H1 (cell line): ENCODE measurements at regions not wholly inside any gene's neighbourhood (a gene's known extent, or its start where the extent isn't known, plus 50 kb on each side); places are given as distances from the start of the nearest gene placed in this dataset.

ENCODE experiments used
- CTCF ChIA-PET: fragments of 300-600 bp; sonication (Branson Sonifier 250); formaldehyde crosslinking; loops from one replicate; lab custom pipeline; 2021; ENCODE audit not compliant: partially characterized antibody; lab: Charles Lee
- POLR2A ChIA-PET: fragments of 300-600 bp; sonication (Branson Sonifier 250); formaldehyde crosslinking; loops from one replicate; lab custom pipeline; 2021; ENCODE audit warnings: inconsistent platforms; ENCODE audit not compliant: partially characterized antibody; lab: Charles Lee
- DNase-seq, 2 experiments: peaks; one replicate each; pipeline versions ENCODE4 v3.0.0 to v3.0.0-alpha.2; 2010 to 2022; ENCODE audit warnings: low spot score in 2 of 2, low read depth in 1 of 2, mixed read lengths in 1 of 2
- FAIRE-seq: peaks from 2 replicates; lab custom pipeline; 2011; peaks lifted over from hg19 to GRCh38; lab: Jason Lieb, UNC
- H2AFZ ChIP-seq: 2 replicates; pipeline ENCODE4 v1.8.1; 2012; ENCODE audit warnings: low read length, inconsistent platforms
- H2AK5ac ChIP-seq: 2 replicates; pipeline ENCODE4 v1.6.1; 2013; ENCODE audit warnings: low read depth, low read length
- H2BK120ac ChIP-seq: replicated peaks from 2 replicates; pipeline ENCODE3; 2013; ENCODE audit warnings: low read depth, low read length, inconsistent platforms
- H2BK12ac ChIP-seq: 2 replicates; pipeline ENCODE4 v1.6.1; 2013; ENCODE audit warnings: low read depth, low read length
- H2BK15ac ChIP-seq: 2 replicates; pipeline ENCODE4 v1.6.1; 2013; ENCODE audit warnings: low read length
- H2BK20ac ChIP-seq: 2 replicates; pipeline ENCODE4 v1.6.1; 2013; ENCODE audit warnings: low read length
- H2BK5ac ChIP-seq: 2 replicates; pipeline ENCODE4 v1.6.1; 2013; ENCODE audit warnings: low read depth, low read length
- H3K14ac ChIP-seq: 2 replicates; pipeline ENCODE4 v1.6.1; 2013; ENCODE audit warnings: inconsistent platforms; ENCODE audit not compliant: insufficient read length
- H3K18ac ChIP-seq: 2 replicates; pipeline ENCODE4 v1.6.1; 2013; ENCODE audit warnings: low read length; ENCODE audit errors: extremely low read depth
- H3K23ac ChIP-seq: 2 replicates; pipeline ENCODE4 v1.6.1; 2013; ENCODE audit warnings: inconsistent platforms; ENCODE audit not compliant: insufficient read length
- H3K23me2 ChIP-seq: 2 replicates; pipeline ENCODE4 v1.6.1; 2013; ENCODE audit warnings: low read depth, low read length
- H3K27ac ChIP-seq: 2 replicates; pipeline ENCODE4 v1.6.1; 2011; ENCODE audit warnings: low read depth, low read length, inconsistent platforms
- H3K27me3 ChIP-seq, 4 experiments: replicated peaks in 1 of 4; 1 replicate in 1 of 4; 2 replicates in 3 of 4; pipeline versions ENCODE4 v1.6.1 to v1.8.1; 2011 to 2013; ENCODE audit warnings: low read length in 3 of 4, mild to moderate bottlenecking in 3 of 4, inconsistent platforms in 2 of 4, mixed read lengths in 2 of 4, moderate library complexity in 1 of 4; ENCODE audit not compliant: control insufficient read depth in 3 of 4, insufficient read depth in 3 of 4; ENCODE audit errors: extremely low read depth in 1 of 4
- H3K36me3 ChIP-seq, 4 experiments: 2 replicates each; pipeline versions ENCODE4 v1.6.1 to v1.8.1; 2011 to 2013; ENCODE audit warnings: mild to moderate bottlenecking in 4 of 4, low read length in 3 of 4, moderate library complexity in 2 of 4, control low read depth in 1 of 4, inconsistent platforms in 1 of 4; ENCODE audit not compliant: insufficient read depth in 4 of 4, control insufficient read depth in 2 of 4
- H3K4ac ChIP-seq: replicated peaks from 2 replicates; pipeline ENCODE3; 2013; ENCODE audit warnings: low read length, low read depth, mixed read lengths, inconsistent platforms; ENCODE audit not compliant: insufficient read length
- H3K4me1 ChIP-seq, 4 experiments: replicated peaks in 1 of 4; 1 replicate in 1 of 4; 2 replicates in 3 of 4; pipeline versions ENCODE4 v1.6.1 to v1.8.1; 2011 to 2013; ENCODE audit warnings: low read length in 3 of 4, inconsistent platforms in 2 of 4, mixed read lengths in 1 of 4; ENCODE audit not compliant: insufficient read depth in 4 of 4, control insufficient read depth in 3 of 4
- H3K4me2 ChIP-seq, 2 experiments: 2 replicates each; pipeline versions ENCODE4 v1.6.1 to v1.8.1; 2011 to 2013; ENCODE audit warnings: low read depth in 2 of 2, low read length in 2 of 2, control low read depth in 1 of 2, inconsistent platforms in 1 of 2, mild to moderate bottlenecking in 1 of 2; ENCODE audit not compliant: insufficient read depth in 1 of 2
- H3K4me3 ChIP-seq, 4 experiments: fragments of 200-600, 300-600 bp in 1 of 4; sonication (generic), shearing (Covaris generic), sonication (Bioruptor Twin) in 1 of 4; 2 replicates each; pipeline versions ENCODE4 v1.5.1 to v1.8.1; 2011 to 2016; ENCODE audit warnings: low read length in 4 of 4, low read depth in 3 of 4, control low read depth in 2 of 4, inconsistent platforms in 2 of 4, mild to moderate bottlenecking in 2 of 4, mixed read lengths in 1 of 4, moderate library complexity in 1 of 4; ENCODE audit not compliant: insufficient read depth in 2 of 4; ENCODE audit errors: extremely low read depth in 1 of 4
- H3K56ac ChIP-seq: replicated peaks from 2 replicates; pipeline ENCODE3; 2013; ENCODE audit warnings: low read depth, mild to moderate bottlenecking, mixed read lengths, low read length, inconsistent platforms; ENCODE audit not compliant: insufficient read length
- H3K79me1 ChIP-seq: 2 replicates; pipeline ENCODE4 v1.6.1; 2013; ENCODE audit warnings: low read depth, low read length, control low read depth
- H3K79me2 ChIP-seq, 2 experiments: 2 replicates each; pipeline versions ENCODE4 v1.6.1 to v1.8.1; 2012 to 2013; ENCODE audit warnings: low read length in 2 of 2, mild to moderate bottlenecking in 2 of 2, inconsistent platforms in 1 of 2; ENCODE audit not compliant: insufficient read depth in 2 of 2, control insufficient read depth in 1 of 2
- H3K9ac ChIP-seq, 4 experiments: replicated peaks in 1 of 4; 1 replicate in 1 of 4; 2 replicates in 3 of 4; pipeline versions ENCODE4 v1.6.1 to v1.8.1; 2011 to 2013; ENCODE audit warnings: low read depth in 3 of 4, low read length in 3 of 4, control low read depth in 2 of 4, mild to moderate bottlenecking in 2 of 4, moderate library complexity in 2 of 4, inconsistent platforms in 1 of 4; ENCODE audit errors: extremely low read depth in 1 of 4
- H3K9me3 ChIP-seq, 2 experiments: 2 replicates each; pipeline versions ENCODE4 v1.6.1 to v1.8.1; 2012 to 2013; ENCODE audit warnings: mild to moderate bottlenecking in 2 of 2, moderate library complexity in 2 of 2, control low read depth in 1 of 2, inconsistent platforms in 1 of 2, low read depth in 1 of 2, low read length in 1 of 2, mixed read lengths in 1 of 2; ENCODE audit not compliant: insufficient read depth in 2 of 2
- H4K20me1 ChIP-seq, 2 experiments: replicated peaks in 1 of 2; 2 replicates each; pipeline versions ENCODE3 to v1.8.1; 2011 to 2013; ENCODE audit warnings: inconsistent platforms in 2 of 2, low read length in 2 of 2, mild to moderate bottlenecking in 1 of 2; ENCODE audit not compliant: insufficient read depth in 2 of 2, control insufficient read depth in 1 of 2
- H4K5ac ChIP-seq: 2 replicates; pipeline ENCODE4 v1.6.1; 2013; ENCODE audit warnings: low read length, low read depth, mixed read lengths, inconsistent platforms; ENCODE audit not compliant: insufficient read length
- H4K8ac ChIP-seq: 2 replicates; pipeline ENCODE4 v1.8.0; 2013; ENCODE audit warnings: mild to moderate bottlenecking, moderate library complexity, low read length, inconsistent platforms; ENCODE audit not compliant: insufficient read depth; ENCODE audit errors: extremely low read depth
- H4K91ac ChIP-seq: replicated peaks from 2 replicates; pipeline ENCODE3; 2013; ENCODE audit warnings: low read length, mixed read lengths, inconsistent platforms; ENCODE audit not compliant: insufficient read length
- ASH2L ChIP-seq: fragments of 200-600, 300-600 bp; sonication (generic); IDR thresholded peaks from one replicate; pipeline ENCODE4 v1.7.1; 2017; ENCODE audit warnings: low read length
- BACH1 ChIP-seq: IDR thresholded peaks from 2 replicates; pipeline ENCODE4 v1.6.1; 2012; ENCODE audit warnings: low read length, improper control_type of control experiment
- BCL11A ChIP-seq, 2 experiments: IDR thresholded peaks; one replicate each; pipeline ENCODE4 v1.6.1; 2011; ENCODE audit warnings: low read depth in 2 of 2, low read length in 2 of 2, mild to moderate bottlenecking in 2 of 2
- CHD1 ChIP-seq: IDR thresholded peaks from 2 replicates; pipeline ENCODE4 v1.6.1; 2012; ENCODE audit warnings: low read depth, low read length, improper control_type of control experiment
- EZH2 ChIP-seq: fragments of 200-600 bp; sonication (generic); IDR thresholded peaks from 2 replicates; pipeline ENCODE4 v1.7.1; 2012; ENCODE audit warnings: low read depth, mild to moderate bottlenecking, moderate library complexity, low read length, inconsistent platforms; ENCODE audit not compliant: severe bottlenecking
- SIN3A ChIP-seq, 2 experiments: IDR thresholded peaks in 1 of 2; conservative IDR thresholded peaks in 1 of 2; 2 replicates each; pipeline ENCODE4 v1.6.1; 2011 to 2012; ENCODE audit warnings: low read length in 2 of 2, improper control_type of control experiment in 1 of 2, low read depth in 1 of 2, mild to moderate bottlenecking in 1 of 2
- SIRT6 ChIP-seq: IDR thresholded peaks from one replicate; pipeline ENCODE4 v1.7.1; 2012; ENCODE audit warnings: low read length, inconsistent platforms
- SP4 ChIP-seq: IDR thresholded peaks from 2 replicates; pipeline ENCODE4 v1.6.1; 2012; ENCODE audit warnings: low read length, inconsistent platforms
- TAF1 ChIP-seq: IDR thresholded peaks from 2 replicates; pipeline ENCODE4 v1.6.1; 2011; ENCODE audit warnings: mild to moderate bottlenecking, low read depth, low read length
- WGBS, 2 experiments: shearing (Covaris generic) in 1 of 2; methylation state at CpG; one replicate each; pipeline versions ENCODE4 v1.1.6 to v1.1.7; 2013 to 2015; ENCODE audit warnings: low lambda C conversion rate in 2 of 2, mixed read lengths in 2 of 2, inconsistent platforms in 1 of 2, low coverage in 1 of 2, missing lambda C conversion rate in 1 of 2; ENCODE audit not compliant: insufficient replicate concordance in 2 of 2, insufficient coverage in 1 of 2, insufficient read length in 1 of 2; ENCODE audit errors: extremely low coverage in 1 of 2, missing lambda C conversion rate in 1 of 2; 5-methylcytosine and 5-hydroxymethylcytosine counted together
- TF ChIP-seq, protein P1 (sequence below): IDR thresholded peaks from 2 replicates; pipeline ENCODE4 v1.6.1; 2011; ENCODE audit warnings: low read length, improper control_type of control experiment

DNA sequence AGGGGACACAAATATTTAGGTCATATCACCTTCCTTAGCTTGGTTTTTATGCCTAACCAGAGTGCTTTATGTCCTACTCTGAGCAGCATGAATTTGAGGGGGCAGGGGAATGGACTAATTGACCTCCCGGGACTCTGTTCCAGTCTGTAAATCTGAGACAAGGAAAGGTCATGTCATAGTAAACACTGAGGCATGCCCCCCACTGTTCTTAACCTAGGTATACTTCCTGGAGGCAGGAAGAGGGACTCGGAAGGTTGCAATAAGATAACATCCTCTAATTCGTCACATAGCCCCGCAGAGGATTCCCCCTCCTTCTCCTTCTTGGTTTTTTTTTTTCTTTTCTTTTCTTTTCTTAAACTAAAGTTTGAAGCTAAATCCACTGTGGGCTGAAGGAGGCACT, 540.3 kb upstream of the CADM1 start:
- Histone ChIP-seq H3K4me3 (no peak overlapping the region), H2BK12ac (no peak overlapping the region), H3K36me3 (no peaks in the 10 kb centered on the region), H4K5ac (no peak overlapping the region), H3K4me1 (peaks cover 0 to 5% (median 3%) of the 10 kb centered on the region in 4 experiments; a peak in 4 of 7 replicates), H3K9ac (no peak overlapping the region)
- CTCF ChIA-PET: interaction anchor here (0.6 to 1.6 kb wide), 2 partner anchors 54 to 243 kb away, joined by 3 read pairs; no protein-coding TSS in a partner anchor
- TF ChIP-seq EZH2 (no peak), BACH1 (no peak), SP4 (no peak), ASH2L (no peak), SIRT6 (no peak), TAF1 (no peak), SIN3A (conservative IDR thresholded peaks at IDR 0.05 in 1 of 2, IDR thresholded peaks at IDR 0.05 in 1 of 2; ENCODE audit: low read depth in 1 of 2, low read length in 2 of 2) (no peak), CHD1 (no peak), BCL11A (IDR thresholded peaks at IDR 0.05; ENCODE audit: low read depth in 2 of 2, low read length in 2 of 2) (no peak)
- TF ChIP-seq, protein P1, sequence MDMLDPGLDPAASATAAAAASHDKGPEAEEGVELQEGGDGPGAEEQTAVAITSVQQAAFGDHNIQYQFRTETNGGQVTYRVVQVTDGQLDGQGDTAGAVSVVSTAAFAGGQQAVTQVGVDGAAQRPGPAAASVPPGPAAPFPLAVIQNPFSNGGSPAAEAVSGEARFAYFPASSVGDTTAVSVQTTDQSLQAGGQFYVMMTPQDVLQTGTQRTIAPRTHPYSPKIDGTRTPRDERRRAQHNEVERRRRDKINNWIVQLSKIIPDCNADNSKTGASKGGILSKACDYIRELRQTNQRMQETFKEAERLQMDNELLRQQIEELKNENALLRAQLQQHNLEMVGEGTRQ: no peak
- TF ChIP-seq, all 59 proteins: peak for 0
- H4K8ac ChIP-seq: no peak overlapping the region
- no peak overlapping the region for H2BK20ac ChIP-seq
- H3K18ac ChIP-seq: no peak overlapping the region
- no peaks in the 10 kb centered on the region for H3K9me3 ChIP-seq
- H3K79me1 ChIP-seq: no peaks in the 10 kb centered on the region
- H3K4ac ChIP-seq: no peak overlapping the region
- H4K91ac ChIP-seq: no peak overlapping the region
- H3K27me3 ChIP-seq: no peaks in the 10 kb centered on the region; a peak in 1 of 7 replicates
- no peak overlapping the region for H2BK120ac ChIP-seq
- no peak for DNase-seq
- no peak overlapping the region for H2BK5ac ChIP-seq
- no peak overlapping the region for H3K27ac ChIP-seq
- no peak overlapping the region for H3K4me2 ChIP-seq
- H3K14ac ChIP-seq: no peak overlapping the region
- no peaks in the 10 kb centered on the region for H4K20me1 ChIP-seq
- no peak overlapping the region for H2AK5ac ChIP-seq
- H2AFZ ChIP-seq: no peak overlapping the region
- H3K23me2 ChIP-seq: no peaks in the 10 kb centered on the region
- 85% methylated on average over 4 of the region's 4 CpGs; no CpG with 5 or more reads in 1 of the 2 experiments for WGBS, 2 experiments
- POLR2A ChIA-PET: no interaction called here
- no peak overlapping the region for H2BK15ac ChIP-seq
- H3K23ac ChIP-seq: no peak overlapping the region
- no peak overlapping the region for H3K56ac ChIP-seq
- no peaks in the 10 kb centered on the region for H3K79me2 ChIP-seq
- FAIRE-seq: no peak
